ENCODE measurements at regions not wholly inside any gene's neighbourhood (a gene's known extent, or its start where the extent isn't known, plus 50 kb on each side); places are given as distances from the start of the nearest gene placed in this dataset.

DNA sequence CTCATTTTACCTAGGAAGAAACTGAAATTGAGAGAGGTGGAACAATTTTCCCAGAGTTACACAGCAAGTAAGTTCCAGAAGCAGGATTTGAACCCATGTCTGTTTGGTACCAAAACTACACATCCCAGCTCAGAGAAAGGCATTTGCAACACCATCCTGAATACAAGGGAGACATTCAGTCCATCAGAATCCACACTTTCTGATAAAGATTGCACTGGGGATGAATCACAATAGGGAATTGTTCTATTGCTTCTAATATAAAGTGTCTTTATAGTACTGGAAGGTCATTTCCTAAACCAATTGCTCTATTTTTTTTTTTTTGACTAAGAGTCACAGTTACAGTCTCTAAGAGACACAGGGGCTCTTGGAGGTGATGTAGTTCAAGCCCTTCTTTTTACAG is 208.1 kb upstream of the CADM1 start:
- ChIA-PET POLR2A (no interaction called here), CTCF (no interaction called here)
- DNase-seq (ENCODE audit: extremely low spot score) = no peak
- TF ChIP-seq, protein P1, sequence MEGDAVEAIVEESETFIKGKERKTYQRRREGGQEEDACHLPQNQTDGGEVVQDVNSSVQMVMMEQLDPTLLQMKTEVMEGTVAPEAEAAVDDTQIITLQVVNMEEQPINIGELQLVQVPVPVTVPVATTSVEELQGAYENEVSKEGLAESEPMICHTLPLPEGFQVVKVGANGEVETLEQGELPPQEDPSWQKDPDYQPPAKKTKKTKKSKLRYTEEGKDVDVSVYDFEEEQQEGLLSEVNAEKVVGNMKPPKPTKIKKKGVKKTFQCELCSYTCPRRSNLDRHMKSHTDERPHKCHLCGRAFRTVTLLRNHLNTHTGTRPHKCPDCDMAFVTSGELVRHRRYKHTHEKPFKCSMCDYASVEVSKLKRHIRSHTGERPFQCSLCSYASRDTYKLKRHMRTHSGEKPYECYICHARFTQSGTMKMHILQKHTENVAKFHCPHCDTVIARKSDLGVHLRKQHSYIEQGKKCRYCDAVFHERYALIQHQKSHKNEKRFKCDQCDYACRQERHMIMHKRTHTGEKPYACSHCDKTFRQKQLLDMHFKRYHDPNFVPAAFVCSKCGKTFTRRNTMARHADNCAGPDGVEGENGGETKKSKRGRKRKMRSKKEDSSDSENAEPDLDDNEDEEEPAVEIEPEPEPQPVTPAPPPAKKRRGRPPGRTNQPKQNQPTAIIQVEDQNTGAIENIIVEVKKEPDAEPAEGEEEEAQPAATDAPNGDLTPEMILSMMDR (IDR thresholded peaks at IDR 0.05; ENCODE audit: control extremely low read depth, extremely low read depth, low read depth, missing control alignments) = no peak

DNA sequence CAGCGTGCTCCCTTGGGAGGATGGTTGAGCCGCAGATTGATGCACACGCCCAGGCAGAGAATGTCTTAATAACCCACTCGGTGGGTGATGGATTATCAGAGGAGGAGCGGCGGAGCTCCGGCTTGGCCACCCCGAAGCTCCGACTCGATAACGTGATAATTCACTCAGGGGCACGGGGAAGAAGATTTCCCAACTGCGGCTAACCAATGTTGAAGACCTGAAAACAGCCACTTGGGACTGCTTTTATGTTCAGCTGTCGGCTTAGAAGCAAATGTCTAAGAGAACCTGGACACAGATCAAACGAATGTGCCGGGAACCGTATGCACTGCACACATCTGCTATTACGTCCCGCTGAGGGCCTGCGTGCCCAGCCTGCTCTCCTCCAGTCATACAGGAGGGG is 206.8 kb upstream of the CADM1 start:
- ChIA-PET POLR2A (no interaction called here), CTCF (no interaction called here)
- TF ChIP-seq, protein P1 (IDR thresholded peaks at IDR 0.05; ENCODE audit: control extremely low read depth, extremely low read depth, low read depth, missing control alignments) = no peak
- no peak for DNase-seq (ENCODE audit: extremely low spot score)

DNA sequence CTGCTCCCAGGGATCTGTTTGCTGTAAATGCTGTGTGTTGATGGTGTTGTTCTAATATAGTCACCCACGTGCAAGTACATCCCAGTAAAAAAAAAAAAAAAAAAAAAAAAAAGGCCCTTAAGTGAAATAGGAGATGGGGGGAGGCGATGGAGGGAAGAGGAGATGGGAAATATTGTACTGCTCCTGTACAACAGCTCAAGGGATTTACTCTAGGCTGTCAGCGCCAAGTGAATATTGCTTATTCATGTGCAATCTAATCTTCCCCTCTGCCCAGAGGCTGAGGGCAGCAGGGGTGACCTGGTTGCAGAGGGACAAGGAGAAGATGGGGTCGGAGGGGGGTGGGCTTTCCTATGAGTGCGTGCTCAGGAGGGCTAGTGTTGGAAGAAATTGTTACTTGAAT is 206.2 kb upstream of the CADM1 start:
- POLR2A ChIA-PET = no interaction called here
- TF ChIP-seq, protein P1 (IDR thresholded peaks at IDR 0.05; ENCODE audit: control extremely low read depth, extremely low read depth, low read depth, missing control alignments) = no peak
- CTCF ChIA-PET = no interaction called here
- no peak for DNase-seq (ENCODE audit: extremely low spot score)

DNA sequence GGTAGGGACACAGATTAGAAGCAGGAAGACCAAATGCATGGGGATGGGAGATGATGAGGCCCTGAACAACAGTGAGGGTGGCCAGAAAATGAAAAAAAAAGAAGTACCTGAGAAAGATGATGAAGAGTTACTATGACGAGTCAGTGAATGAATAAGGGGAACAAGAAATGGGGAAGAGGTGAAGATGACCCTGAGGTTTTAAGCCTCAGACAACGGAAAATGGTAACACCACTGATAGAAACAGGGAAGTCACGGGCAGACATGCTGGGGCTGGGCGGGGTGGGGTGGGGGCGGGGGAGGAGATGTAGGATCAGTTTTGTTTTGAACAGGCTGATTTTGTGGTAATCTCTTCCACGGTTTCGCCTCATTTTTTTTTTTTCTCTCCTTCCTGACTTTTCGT is 205.1 kb upstream of the CADM1 start:
- DNase-seq (ENCODE audit: extremely low spot score) = peak; percentile 41
- ChIA-PET POLR2A (no interaction called here), CTCF (no interaction called here)
- TF ChIP-seq, protein P1 (IDR thresholded peaks at IDR 0.05; ENCODE audit: control extremely low read depth, extremely low read depth, low read depth, missing control alignments) = no peak

DNA sequence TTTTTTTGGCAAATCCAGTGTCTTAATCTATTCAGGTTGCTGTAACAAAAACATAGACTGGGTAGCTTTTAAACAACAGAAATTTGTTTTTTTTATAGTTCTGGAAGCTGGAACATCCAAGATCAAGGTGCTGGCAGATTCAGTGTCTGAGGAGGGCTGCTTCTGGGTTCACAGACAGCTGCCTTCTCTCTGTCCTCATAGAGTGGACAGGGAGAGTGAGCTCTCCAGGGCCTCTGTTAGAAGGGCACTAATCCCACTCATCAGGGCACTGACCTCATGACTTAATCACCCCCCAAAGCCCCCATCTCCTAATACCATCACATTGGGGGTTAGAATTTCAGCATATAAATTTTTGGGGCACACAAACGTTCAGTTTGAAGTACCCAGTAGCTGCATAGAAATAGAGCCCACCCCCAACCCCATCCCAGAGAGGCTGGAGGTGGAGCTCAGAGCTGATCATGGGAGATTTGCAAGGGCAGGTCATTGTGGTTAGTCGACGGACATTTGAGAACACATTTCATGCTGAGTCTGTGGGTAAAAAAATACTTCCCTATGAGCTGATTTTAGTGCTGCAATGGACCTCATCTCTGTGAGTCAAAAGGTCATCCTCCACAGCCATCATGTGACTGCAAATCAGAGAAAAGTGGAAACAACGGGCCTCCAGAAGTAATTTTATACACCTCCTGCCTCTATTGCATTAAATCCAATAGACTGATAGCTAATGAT is 203.1 kb upstream of the CADM1 start:
- ChIA-PET POLR2A (no interaction called here), CTCF (no interaction called here)
- TF ChIP-seq, protein P1 (IDR thresholded peaks at IDR 0.05; ENCODE audit: control extremely low read depth, extremely low read depth, low read depth, missing control alignments) = no peak
- no peak for DNase-seq (ENCODE audit: extremely low spot score)

DNA sequence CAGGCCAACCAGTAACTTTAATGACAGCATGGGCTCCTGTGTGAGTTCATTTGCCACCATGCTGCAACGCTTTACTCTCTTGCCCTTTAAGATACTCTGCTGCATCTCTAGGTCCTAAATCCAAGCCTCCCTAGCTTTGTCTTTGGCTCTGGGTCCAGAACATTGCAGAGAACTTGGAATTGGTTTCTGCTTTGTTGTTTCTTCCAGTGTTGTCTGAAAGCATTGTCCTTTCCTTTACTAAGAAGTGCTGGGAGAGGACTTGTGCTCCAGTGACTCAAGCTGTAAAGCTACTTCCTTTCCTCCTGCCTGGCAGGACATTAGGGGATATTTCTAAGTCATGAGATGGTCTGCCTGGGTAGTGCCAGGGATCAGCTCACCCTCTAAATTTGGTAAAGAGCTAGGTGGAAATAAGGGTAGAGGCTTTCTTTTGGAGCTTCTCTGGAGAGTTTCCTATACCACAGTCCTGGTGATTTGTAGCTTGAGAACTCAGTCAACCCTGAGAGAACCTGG is 202.5 kb upstream of the CADM1 start:
- DNase-seq (ENCODE audit: extremely low spot score) = no peak
- ChIA-PET POLR2A (no interaction called here), CTCF (no interaction called here)
- TF ChIP-seq, protein P1 (IDR thresholded peaks at IDR 0.05; ENCODE audit: control extremely low read depth, extremely low read depth, low read depth, missing control alignments) = no peak

Measured in GM10248 (cell line).